ENCODE measurements at regions not wholly inside any gene's neighbourhood (a gene's known extent, or its start where the extent isn't known, plus 50 kb on each side); places are given as distances from the start of the nearest gene placed in this dataset.
"Not testable (repeated sequence)": the region's sequence is repeated elsewhere in the genome, so short reads cannot be mapped to it uniquely, and the experiment has no call there.

DNA sequence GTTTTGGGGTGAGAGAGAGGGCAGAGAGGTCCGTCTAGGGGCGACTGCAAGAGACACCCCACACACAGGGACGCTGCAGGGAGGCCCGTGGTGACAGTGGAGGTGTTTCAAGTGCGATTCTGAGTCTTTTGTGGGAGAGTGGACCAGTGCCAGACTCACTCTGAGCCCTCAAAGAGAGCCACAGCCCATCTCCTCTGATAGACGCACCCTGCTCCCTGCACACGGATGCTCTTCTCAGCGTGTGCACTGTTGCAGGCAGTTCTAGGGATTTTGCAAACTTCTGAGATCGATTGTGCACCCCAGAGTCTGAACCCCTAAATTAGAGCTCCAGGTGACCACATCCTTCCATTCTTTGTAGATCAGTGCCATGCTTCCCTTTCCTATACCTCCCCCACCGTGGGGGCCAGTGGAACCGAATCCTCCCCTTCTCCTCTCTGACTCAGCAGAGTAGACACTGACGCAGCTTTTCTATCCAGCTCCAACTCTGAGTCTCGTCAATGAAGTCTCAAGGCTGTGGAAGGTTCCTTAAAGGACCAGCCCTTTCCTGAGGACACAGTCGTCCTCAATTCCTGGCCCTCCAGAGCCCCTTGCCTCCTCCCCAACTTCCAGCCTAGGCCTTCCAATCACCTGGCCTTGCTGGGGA is 83.8 kb downstream of the TMEM130 start:
- Histone ChIP-seq H3K4me3 (ENCODE audit: low read depth, low read length, poor library complexity, severe bottlenecking) (no peak overlapping the region), H3K36me3 (ENCODE audit: insufficient read depth, low read length, poor library complexity, severe bottlenecking) (no peaks in the 10 kb centered on the region), H3K27ac (ENCODE audit: low read depth, low read length, poor library complexity, severe bottlenecking) (no peak overlapping the region), H3K9me3 (ENCODE audit: low read depth, low read length, poor library complexity, severe bottlenecking) (no peaks in the 10 kb centered on the region), H3K27me3 (replicated peaks; ENCODE audit: insufficient read depth, low read depth, low read length, poor library complexity) (no peaks in the 10 kb centered on the region), H3K4me1 (ENCODE audit: insufficient read depth, low read length, poor library complexity, severe bottlenecking) (no peaks in the 10 kb centered on the region)
- intact Hi-C loops (cut with micrococcal nuclease; ENCODE audit: unreplicated experiment): no loop called here
- BruUV-seq (replicated peaks): no TSS peak
- ChIA-PET POLR2A (ENCODE audit: low non-redundant PET) (no interaction called here), CTCF (no interaction called here)
- no peak for TF ChIP-seq EZH2 (IDR thresholded peaks at IDR 0.05; ENCODE audit: borderline replicate concordance, low read depth, low read length, poor library complexity, severe bottlenecking)
- TF ChIP-seq, protein P1, sequence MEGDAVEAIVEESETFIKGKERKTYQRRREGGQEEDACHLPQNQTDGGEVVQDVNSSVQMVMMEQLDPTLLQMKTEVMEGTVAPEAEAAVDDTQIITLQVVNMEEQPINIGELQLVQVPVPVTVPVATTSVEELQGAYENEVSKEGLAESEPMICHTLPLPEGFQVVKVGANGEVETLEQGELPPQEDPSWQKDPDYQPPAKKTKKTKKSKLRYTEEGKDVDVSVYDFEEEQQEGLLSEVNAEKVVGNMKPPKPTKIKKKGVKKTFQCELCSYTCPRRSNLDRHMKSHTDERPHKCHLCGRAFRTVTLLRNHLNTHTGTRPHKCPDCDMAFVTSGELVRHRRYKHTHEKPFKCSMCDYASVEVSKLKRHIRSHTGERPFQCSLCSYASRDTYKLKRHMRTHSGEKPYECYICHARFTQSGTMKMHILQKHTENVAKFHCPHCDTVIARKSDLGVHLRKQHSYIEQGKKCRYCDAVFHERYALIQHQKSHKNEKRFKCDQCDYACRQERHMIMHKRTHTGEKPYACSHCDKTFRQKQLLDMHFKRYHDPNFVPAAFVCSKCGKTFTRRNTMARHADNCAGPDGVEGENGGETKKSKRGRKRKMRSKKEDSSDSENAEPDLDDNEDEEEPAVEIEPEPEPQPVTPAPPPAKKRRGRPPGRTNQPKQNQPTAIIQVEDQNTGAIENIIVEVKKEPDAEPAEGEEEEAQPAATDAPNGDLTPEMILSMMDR (conservative IDR thresholded peaks at IDR 0.05; ENCODE audit: low read depth, low read length): no peak
- DNase-seq (ENCODE audit: low spot score): no peak

DNA sequence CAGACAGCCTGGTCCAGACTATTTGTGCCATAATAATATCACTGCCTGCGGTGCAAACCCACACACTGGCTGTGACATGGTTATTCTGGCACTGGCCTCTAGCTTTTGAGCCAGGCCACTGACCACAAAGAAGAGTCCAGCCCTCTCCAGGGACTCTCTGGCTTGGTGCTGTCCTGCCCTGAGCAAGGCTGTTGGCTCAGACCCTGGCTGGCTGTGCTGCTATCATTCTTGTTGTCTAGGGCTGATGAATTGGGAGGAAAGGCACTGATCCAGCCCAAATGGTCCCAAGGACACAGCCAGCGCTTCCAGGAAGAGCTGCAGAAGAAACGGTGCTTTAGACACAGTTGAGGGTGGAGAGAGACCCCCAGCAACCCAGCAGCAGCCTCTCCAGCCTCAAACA is 80.8 kb downstream of the TMEM130 start:
- no peaks in the 10 kb centered on the region for H3K9me3 ChIP-seq (ENCODE audit: low read depth, low read length, poor library complexity, severe bottlenecking)
- no peak for DNase-seq (ENCODE audit: low spot score)
- H3K4me3 ChIP-seq (ENCODE audit: low read depth, low read length, poor library complexity, severe bottlenecking): no peak overlapping the region
- POLR2A ChIA-PET (ENCODE audit: low non-redundant PET): interaction anchor here (0.6 kb wide), 1 partner anchor 8 kb away, joined by 5 read pairs; no protein-coding TSS in a partner anchor
- H3K27me3 ChIP-seq (replicated peaks; ENCODE audit: insufficient read depth, low read depth, low read length, poor library complexity): no peaks in the 10 kb centered on the region
- H3K27ac ChIP-seq (ENCODE audit: low read depth, low read length, poor library complexity, severe bottlenecking): no peak overlapping the region
- TF ChIP-seq, protein P1 (conservative IDR thresholded peaks at IDR 0.05; ENCODE audit: low read depth, low read length): no peak
- TF ChIP-seq EZH2 (IDR thresholded peaks at IDR 0.05; ENCODE audit: borderline replicate concordance, low read depth, low read length, poor library complexity, severe bottlenecking): no peak
- no peaks in the 10 kb centered on the region for H3K4me1 ChIP-seq (ENCODE audit: insufficient read depth, low read length, poor library complexity, severe bottlenecking)
- no peaks in the 10 kb centered on the region for H3K36me3 ChIP-seq (ENCODE audit: insufficient read depth, low read length, poor library complexity, severe bottlenecking)
- intact Hi-C loops (cut with micrococcal nuclease; ENCODE audit: unreplicated experiment): no loop called here
- CTCF ChIA-PET: no interaction called here
- BruUV-seq (replicated peaks): no TSS peak

DNA sequence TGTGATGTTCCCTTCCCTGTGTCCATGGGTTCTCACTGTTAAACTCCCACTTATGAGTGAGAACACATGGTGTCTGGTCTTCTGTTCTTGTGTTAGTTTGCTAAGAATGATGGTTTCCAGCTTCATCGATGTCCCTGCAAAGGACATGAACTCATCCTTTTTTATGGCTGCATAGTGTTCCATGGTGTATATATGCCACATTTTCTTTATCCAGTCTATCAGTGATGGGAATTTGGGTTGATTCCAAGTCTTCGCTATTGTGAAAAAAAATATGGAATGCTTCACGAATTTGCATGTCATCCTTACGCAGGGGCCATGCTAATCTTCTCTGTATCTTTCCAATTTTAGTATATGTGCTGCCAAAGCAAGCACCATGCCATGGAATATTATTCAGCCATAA is 75.4 kb downstream of the TMEM130 start:
- H3K27ac ChIP-seq (ENCODE audit: low read depth, low read length, poor library complexity, severe bottlenecking); H3K36me3 ChIP-seq (ENCODE audit: insufficient read depth, low read length, poor library complexity, severe bottlenecking); CTCF ChIA-PET; H3K9me3 ChIP-seq (ENCODE audit: low read depth, low read length, poor library complexity, severe bottlenecking); POLR2A ChIA-PET (ENCODE audit: low non-redundant PET); H3K27me3 ChIP-seq (replicated peaks; ENCODE audit: insufficient read depth, low read depth, low read length, poor library complexity); H3K4me3 ChIP-seq (ENCODE audit: low read depth, low read length, poor library complexity, severe bottlenecking); DNase-seq (ENCODE audit: low spot score); BruUV-seq (replicated peaks); intact Hi-C loops (cut with micrococcal nuclease; ENCODE audit: unreplicated experiment): not testable (repeated sequence)
- peaks cover 14% of the 10 kb centered on the region for H3K4me1 ChIP-seq (ENCODE audit: insufficient read depth, low read length, poor library complexity, severe bottlenecking)

Measured in A673 (cell line).